ENCODE measurements at regions not wholly inside any gene's neighbourhood (a gene's known extent, or its start where the extent isn't known, plus 50 kb on each side); places are given as distances from the start of the nearest gene placed in this dataset.

- H4K20me1 ChIP-seq (ENCODE audit: insufficient read depth, low read length, poor library complexity, severe bottlenecking) = no peaks in the 10 kb centered on the region
- H3K36me3 ChIP-seq (ENCODE audit: insufficient read depth, low read length) = no peaks in the 10 kb centered on the region
- no peaks in the 10 kb centered on the region for H3K9me2 ChIP-seq (replicated peaks; ENCODE audit: low read depth, low read length)
- no peaks in the 10 kb centered on the region for H3K27me3 ChIP-seq (ENCODE audit: insufficient read depth, low read length, poor library complexity, severe bottlenecking)
- no peaks in the 10 kb centered on the region for H3K9me3 ChIP-seq (ENCODE audit: insufficient read depth, low read depth, low read length)
- no peak for TF ChIP-seq EZH2phosphoT487 (IDR thresholded peaks at IDR 0.05; ENCODE audit: borderline replicate concordance)
- no peak for TF ChIP-seq CTCF (conservative IDR thresholded peaks at IDR 0.05; ENCODE audit: low read length)
- no peaks in the 10 kb centered on the region for H3F3A ChIP-seq (ENCODE audit: low read depth)
- H3K9ac ChIP-seq (ENCODE audit: low read depth, low read length, poor library complexity, severe bottlenecking) = no peak overlapping the region
- H3K4me3 ChIP-seq (ENCODE audit: low read length, poor library complexity, severe bottlenecking) = no peak overlapping the region
- no peak overlapping the region for H3K4me2 ChIP-seq (ENCODE audit: low read depth, low read length, poor library complexity, severe bottlenecking)
- no peaks in the 10 kb centered on the region for H3K79me2 ChIP-seq (ENCODE audit: insufficient read depth, low read length)
- no peak overlapping the region for H2AFZ ChIP-seq (ENCODE audit: low read length)
- no peaks in the 10 kb centered on the region for H3K4me1 ChIP-seq (ENCODE audit: insufficient read depth, low read length, poor library complexity, severe bottlenecking)
Observed at GRCh38 chr20:24746351-24746685, 202.8 kb upstream of the CST7 start.

DNA sequence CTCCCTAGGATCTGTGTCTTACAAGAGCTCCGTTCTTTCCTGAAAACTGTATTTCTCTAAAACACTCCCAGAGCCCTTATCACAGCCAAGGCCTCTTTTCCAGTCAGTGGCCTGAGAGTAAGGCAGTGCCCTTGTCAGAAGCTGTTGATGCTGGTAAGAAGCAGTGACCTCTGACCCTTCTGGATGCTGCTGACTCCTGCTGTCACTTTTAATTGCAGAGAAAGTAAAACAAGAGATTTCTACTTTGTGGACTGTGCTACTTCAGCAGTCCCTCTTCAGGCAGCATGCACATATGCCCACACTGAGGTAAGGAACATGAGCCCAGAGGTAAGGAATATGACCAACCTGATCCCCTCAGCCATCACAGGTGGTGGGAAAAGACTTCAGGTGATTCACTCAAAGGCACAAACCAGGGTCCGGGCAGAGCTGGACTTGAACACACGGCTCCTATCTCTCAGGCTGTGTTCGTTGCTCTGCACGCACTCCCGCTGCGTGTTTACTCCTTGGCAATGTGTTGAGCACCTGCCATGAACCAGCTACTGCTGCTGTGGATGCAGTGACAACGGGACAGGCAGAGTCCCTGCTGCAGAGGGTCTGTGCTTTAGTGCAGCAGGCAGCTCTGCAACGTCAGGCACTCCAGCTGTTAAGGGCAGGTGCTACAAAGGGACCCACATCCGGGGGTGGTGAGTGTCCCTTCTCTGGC, 201.9 kb upstream of the CST7 start:
- Histone ChIP-seq H3K9me3 (ENCODE audit: insufficient read depth, low read depth, low read length) (no peaks in the 10 kb centered on the region), H3F3A (ENCODE audit: low read depth) (no peaks in the 10 kb centered on the region), H3K27me3 (ENCODE audit: insufficient read depth, low read length, poor library complexity, severe bottlenecking) (no peaks in the 10 kb centered on the region), H3K9ac (ENCODE audit: low read depth, low read length, poor library complexity, severe bottlenecking) (no peak overlapping the region), H3K36me3 (ENCODE audit: insufficient read depth, low read length) (no peaks in the 10 kb centered on the region), H3K79me2 (ENCODE audit: insufficient read depth, low read length) (no peaks in the 10 kb centered on the region), H2AFZ (ENCODE audit: low read length) (no peak overlapping the region), H3K9me2 (replicated peaks; ENCODE audit: low read depth, low read length) (no peaks in the 10 kb centered on the region), H3K4me2 (ENCODE audit: low read depth, low read length, poor library complexity, severe bottlenecking) (no peak overlapping the region), H3K4me1 (ENCODE audit: insufficient read depth, low read length, poor library complexity, severe bottlenecking) (no peaks in the 10 kb centered on the region), H4K20me1 (ENCODE audit: insufficient read depth, low read length, poor library complexity, severe bottlenecking) (no peaks in the 10 kb centered on the region), H3K4me3 (ENCODE audit: low read length, poor library complexity, severe bottlenecking) (no peak overlapping the region)
- no peak for TF ChIP-seq CTCF (conservative IDR thresholded peaks at IDR 0.05; ENCODE audit: low read length)
- TF ChIP-seq EZH2phosphoT487 (IDR thresholded peaks at IDR 0.05; ENCODE audit: borderline replicate concordance) = no peak

- Histone ChIP-seq H4K20me1 (ENCODE audit: insufficient read depth, low read length, poor library complexity, severe bottlenecking) (no peaks in the 10 kb centered on the region), H3K9ac (ENCODE audit: low read depth, low read length, poor library complexity, severe bottlenecking) (no peak overlapping the region), H3F3A (ENCODE audit: low read depth) (no peaks in the 10 kb centered on the region), H3K9me2 (replicated peaks; ENCODE audit: low read depth, low read length) (no peaks in the 10 kb centered on the region), H3K36me3 (ENCODE audit: insufficient read depth, low read length) (no peaks in the 10 kb centered on the region), H3K4me2 (ENCODE audit: low read depth, low read length, poor library complexity, severe bottlenecking) (no peak overlapping the region), H3K27me3 (ENCODE audit: insufficient read depth, low read length, poor library complexity, severe bottlenecking) (no peaks in the 10 kb centered on the region), H3K4me1 (ENCODE audit: insufficient read depth, low read length, poor library complexity, severe bottlenecking) (no peaks in the 10 kb centered on the region), H2AFZ (ENCODE audit: low read length) (no peak overlapping the region), H3K79me2 (ENCODE audit: insufficient read depth, low read length) (no peaks in the 10 kb centered on the region), H3K4me3 (ENCODE audit: low read length, poor library complexity, severe bottlenecking) (no peak overlapping the region), H3K9me3 (ENCODE audit: insufficient read depth, low read depth, low read length) (no peaks in the 10 kb centered on the region)
- TF ChIP-seq CTCF (conservative IDR thresholded peaks at IDR 0.05; ENCODE audit: low read length) (no peak), EZH2phosphoT487 (IDR thresholded peaks at IDR 0.05; ENCODE audit: borderline replicate concordance) (no peak)
Observed at GRCh38 chr20:24747881-24748595, 201.0 kb upstream of the CST7 start.

All from Loucy (cell line).